ENCODE measurements at regions not wholly inside any gene's neighbourhood (a gene's known extent, or its start where the extent isn't known, plus 50 kb on each side); places are given as distances from the start of the nearest gene placed in this dataset.
A peak's percentile ranks its signal among the peaks of the same experiment; 100 is the strongest.
"Not testable (repeated sequence)": the region's sequence is repeated elsewhere in the genome, so short reads cannot be mapped to it uniquely, and the experiment has no call there.

DNA sequence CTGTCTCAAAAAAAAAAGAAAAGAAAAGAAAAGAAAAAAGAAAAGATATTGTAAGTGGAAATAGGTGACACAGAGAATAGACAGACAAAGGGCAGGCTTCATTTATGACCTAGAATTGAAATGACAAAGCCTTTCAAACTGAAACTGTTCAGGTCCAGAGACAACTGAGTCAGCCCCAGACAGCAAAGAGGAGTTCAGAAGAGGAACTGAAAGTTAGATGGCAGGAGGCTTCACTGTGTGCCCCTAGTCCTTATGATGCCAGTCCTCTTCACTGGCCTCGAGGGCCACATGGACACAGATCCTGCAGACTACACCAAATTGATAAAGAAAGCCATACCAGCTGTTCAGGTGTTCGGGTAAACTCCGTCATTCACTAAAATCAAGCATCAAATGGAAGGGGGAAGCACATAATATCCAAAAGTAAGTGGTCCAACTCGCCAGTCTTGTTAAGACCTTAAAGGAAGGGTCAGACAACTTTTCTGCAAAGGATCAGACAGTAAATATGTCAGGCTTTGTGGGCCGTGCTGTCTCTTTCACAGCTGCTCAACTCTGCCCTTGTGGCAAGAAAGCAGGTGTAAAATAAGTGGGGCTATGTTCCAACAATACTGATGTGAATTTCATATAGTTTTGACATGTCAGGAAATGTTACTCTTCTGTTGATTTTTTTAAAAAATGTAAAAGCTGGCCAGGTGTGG, 231.9 kb upstream of the MGAT5 start:
- peak; percentile 56 for DNase-seq (ENCODE audit: low spot score)

DNA sequence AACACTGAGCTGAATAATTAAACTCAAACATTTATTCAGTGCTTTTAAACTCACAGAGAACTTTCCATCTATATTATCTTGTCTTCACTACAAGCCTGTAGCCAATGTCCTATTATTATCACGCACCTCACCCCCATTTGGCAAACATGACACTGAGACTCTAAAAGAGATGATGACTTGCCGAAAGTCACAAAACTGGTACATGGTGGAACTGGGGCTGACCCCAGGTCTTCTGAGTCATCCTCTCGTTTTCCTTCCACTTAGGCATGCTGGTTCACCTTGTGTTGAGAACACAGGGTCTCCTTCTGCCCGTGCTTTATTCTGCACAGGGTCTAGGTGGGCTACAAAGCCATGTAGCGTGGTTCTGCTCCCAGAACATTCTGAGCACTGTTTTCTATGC, 230.0 kb upstream of the MGAT5 start:
- DNase-seq (ENCODE audit: low spot score): no peak

DNA sequence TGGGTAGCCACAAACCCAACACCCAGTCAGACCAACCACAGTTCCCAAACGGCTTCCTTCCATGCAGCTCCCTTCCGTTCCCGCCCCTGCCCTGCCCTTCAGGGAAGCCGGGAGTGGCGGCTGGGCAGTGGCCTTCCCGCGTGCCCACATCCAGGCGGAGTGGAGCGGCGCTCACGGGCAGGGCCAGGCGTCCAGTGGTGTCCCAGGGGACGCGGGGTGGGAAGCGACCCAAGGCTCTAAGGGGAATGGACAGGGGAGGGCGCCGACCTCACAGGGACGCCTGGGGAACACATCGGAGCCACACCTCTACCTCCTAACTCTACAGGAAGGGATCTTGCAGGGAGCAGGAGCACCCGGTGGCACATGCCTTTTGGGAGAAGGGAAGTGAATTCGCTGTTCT, 225.9 kb upstream of the MGAT5 start:
- no peak for DNase-seq (ENCODE audit: low spot score)

DNA sequence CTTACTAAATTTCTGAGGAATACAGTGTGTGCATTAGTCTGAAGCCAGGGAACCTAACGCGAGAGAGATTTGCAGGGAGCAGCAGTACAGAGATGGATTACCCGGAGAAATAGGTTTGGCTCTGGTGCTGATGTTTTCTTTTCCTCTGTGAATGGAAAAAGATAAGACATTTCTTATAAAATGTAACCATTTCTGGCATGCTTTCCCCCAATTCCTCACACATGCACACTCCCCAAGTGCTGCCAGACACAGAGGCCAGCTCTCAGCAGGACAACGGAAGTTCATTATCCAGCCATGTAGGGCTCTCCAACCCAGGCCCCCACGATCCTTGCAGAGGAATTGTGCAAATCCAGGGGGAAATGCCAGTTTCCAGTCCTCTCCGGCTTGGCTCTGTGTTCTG, 224.5 kb upstream of the MGAT5 start:
- DNase-seq (ENCODE audit: low spot score): no peak

DNA sequence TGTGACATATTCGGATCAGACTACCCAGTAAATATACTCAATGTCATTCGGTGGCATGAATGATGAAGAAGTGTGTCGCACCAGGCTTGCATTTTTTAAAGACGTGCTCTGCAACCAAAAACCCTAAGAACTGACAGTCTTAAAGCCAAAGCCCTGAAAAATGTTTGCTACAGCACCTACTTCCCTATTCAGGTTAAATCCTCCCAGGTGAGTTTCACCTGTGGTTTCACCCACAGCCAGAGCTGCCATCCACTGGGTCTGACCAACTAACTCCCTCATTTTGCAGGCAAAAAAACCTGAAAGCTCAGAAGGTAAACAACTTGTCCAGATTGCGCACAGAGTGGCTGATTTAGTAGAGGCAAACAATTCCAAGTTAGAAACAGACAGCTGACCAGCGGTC, 222.3 kb upstream of the MGAT5 start:
- no peak for DNase-seq (ENCODE audit: low spot score)

GRCh38 chr2:134035605-134036370, 218.1 kb upstream of the MGAT5 start:
- no peak for DNase-seq (ENCODE audit: low spot score)

GRCh38 chr2:134039912-134040581, 213.8 kb upstream of the MGAT5 start:
- DNase-seq (ENCODE audit: low spot score): no peak

GRCh38 chr2:134040626-134041172, 213.2 kb upstream of the MGAT5 start:
- DNase-seq (ENCODE audit: low spot score): not testable (repeated sequence)

DNA sequence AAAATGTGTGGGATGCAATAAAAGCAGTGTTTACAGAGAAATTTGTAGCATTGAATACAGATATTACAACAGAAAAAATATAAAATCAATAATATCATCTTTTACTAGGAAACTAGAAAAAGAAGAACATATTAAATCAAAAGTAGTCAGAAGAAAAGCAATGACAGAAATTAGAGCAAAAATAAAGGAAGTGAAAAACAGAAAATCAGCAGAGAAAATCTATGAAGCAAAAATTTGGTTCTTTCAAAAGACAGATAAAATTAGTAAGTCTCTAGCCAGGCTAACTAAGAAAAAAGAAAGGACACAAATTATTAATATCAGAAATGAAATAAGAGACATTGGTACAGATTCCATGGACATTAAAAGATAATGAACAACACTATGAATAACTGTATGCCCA, 212.0 kb upstream of the MGAT5 start:
- DNase-seq (ENCODE audit: low spot score): peak; percentile 16

GRCh38 chr2:134043028-134043427, 210.8 kb upstream of the MGAT5 start:
- not testable (repeated sequence) for DNase-seq (ENCODE audit: low spot score)

DNA sequence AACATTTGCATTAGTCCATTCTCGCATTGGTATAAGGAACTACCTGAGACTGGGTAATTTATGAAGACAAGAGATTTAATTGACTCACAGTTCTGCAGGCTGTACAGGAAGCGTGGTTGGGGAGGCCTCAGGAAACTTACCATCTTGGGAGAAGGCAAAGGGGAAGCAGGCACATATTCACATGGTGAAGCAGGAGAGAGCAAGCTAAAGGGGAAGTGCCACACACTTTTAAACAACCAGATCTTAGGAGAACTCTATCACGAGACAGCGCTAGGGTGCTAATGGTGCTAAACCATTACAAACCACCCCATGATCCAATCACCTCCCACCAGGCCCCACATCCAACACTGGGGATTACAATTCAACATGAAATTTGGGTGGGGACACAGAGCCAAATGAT, 201.7 kb upstream of the MGAT5 start:
- DNase-seq (ENCODE audit: low spot score): no peak

DNA sequence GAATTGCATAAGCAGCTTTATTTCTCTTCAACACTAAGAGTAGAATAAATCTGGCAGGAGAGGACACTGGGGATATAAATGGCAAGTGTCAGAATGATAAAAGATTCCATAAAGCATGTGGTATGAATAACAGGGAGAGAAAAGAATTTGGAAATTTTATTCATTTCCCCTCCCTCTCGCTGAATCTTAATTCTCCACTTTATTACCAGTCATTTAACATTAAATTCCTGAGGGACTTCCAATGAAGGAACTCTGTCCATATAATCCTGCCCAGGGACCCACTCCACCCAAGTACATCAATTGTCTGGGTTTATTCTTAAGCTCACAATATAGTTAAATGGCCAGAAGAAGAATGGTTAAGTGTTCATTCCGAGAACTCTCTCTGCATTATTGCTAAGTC, 197.7 kb upstream of the MGAT5 start:
- no peak for DNase-seq (ENCODE audit: low spot score)

DNA sequence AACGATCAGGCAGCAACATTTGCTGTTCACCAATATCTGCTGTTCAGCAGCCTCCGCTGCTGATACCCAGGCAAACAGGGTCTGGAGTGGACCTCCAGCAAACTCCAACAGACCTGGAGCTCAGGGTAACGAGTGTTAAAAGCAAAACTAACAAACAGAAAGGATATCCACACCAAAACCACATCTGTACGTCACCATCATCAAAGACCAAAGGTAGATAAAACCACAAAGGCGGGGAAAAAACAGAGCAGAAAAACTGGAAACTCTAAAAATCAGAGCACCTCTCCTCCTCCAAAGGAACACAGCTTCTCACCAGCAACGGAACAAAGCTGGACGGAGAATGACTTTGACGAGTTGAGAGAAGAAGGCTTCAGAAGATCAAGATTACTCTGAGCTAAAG, 192.8 kb upstream of the MGAT5 start:
- DNase-seq (ENCODE audit: low spot score): not testable (repeated sequence)

DNA sequence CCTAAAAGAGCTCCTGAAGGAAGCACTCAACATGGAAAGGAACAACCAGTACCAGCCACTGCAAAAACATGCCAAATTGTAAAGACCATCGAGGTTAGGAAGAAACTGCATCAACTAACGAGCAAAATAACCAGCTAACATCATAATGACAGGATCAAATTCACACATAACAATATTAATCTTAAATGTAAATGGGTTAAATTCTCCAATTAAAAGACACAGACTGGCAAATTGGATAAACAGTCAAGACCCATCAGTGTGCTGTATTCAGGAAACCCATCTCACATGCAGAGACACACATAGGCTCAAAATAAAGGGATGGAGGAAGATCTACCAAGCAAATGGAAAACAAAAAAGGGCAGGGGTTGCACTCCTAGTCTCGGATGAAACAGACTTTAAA, 191.6 kb upstream of the MGAT5 start:
- not testable (repeated sequence) for DNase-seq (ENCODE audit: low spot score)

DNA sequence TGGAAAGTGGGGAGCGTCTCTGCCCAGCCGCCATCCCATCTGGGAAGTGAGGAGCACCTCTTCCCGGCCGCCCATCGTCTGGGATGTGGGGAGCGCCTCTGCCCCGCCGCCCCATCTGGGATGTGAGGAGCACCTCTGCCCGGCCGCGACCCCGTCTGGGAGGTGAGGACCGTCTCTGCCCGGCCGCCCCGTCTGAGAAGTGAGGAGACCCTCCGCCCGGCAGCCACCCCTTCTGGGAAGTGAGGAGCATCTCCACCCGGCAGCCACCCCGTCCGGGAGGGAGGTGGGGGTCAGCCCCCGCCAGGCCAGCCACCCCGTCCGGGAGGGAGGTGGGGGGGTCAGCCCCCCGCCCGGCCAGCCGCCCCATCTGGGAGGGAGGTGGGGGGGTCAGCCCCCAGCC, 190.0 kb upstream of the MGAT5 start:
- DNase-seq (ENCODE audit: low spot score): not testable (repeated sequence)

GRCh38 chr2:134070281-134070741, 183.6 kb upstream of the MGAT5 start:
- no peak for DNase-seq (ENCODE audit: low spot score)

DNA sequence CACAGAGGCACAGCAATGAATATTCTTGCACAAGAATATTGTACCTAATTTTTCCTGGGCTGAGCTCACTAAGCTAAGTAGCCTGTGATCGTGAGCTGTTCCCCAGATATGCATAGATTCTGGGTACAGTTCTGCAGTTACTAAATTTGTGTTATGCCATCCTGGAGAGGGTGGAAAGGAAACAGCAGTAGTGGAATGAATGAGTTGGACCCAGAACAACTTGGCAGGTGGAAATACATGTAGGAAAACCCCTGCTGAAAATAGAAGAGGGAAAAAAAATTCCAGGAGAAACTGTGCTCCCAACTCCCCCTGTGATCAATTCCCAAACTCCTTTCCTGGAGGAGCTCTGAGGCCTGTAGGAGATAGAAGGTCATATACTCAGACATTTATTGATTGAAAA, 181.5 kb upstream of the MGAT5 start:
- no peak for DNase-seq (ENCODE audit: low spot score)

DNA sequence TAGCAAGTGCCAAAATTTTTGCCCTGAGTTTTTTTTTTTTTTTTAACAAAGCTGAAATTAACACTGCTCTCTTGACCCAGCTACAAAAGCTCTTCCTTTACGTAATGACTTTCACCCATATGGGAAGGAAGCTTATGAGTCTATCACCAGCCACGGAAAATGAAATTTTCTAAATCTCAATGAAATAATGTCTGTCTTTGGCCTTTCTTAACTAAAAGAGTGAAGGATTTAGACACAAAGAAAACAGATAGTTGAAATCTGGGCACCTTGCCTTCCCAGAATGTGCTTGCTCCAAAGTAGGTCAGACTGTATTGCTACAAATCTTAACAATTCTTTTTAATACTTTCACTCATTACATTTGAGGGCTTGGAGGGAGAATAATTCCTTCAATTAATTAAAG, 180.8 kb upstream of the MGAT5 start:
- DNase-seq (ENCODE audit: low spot score): no peak

- DNase-seq (ENCODE audit: low spot score): no peak
Measured at GRCh38 chr2:134074619-134075018, 179.3 kb upstream of the MGAT5 start.

GRCh38 chr2:134075204-134075603, 178.7 kb upstream of the MGAT5 start:
- DNase-seq (ENCODE audit: low spot score): no peak

DNA sequence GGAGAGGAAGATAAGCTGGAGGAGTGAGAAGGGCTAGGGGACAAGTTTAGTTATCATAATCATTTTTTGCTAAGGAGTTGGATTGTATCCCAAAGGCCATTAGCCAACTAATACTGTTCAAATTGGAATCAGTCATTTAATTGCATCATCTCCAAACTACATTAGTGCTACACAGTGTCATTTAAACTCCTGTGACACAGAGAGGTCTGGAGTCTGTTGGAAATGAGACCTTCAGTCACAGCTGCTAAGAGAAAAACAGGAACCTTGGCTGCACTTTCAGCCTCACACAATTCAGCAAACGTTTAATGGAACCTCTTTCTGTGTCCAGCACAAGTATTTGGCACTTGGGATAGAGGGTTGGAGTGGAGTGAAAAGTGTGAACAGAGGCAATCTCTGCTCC, 175.5 kb upstream of the MGAT5 start:
- DNase-seq (ENCODE audit: low spot score): no peak

DNA sequence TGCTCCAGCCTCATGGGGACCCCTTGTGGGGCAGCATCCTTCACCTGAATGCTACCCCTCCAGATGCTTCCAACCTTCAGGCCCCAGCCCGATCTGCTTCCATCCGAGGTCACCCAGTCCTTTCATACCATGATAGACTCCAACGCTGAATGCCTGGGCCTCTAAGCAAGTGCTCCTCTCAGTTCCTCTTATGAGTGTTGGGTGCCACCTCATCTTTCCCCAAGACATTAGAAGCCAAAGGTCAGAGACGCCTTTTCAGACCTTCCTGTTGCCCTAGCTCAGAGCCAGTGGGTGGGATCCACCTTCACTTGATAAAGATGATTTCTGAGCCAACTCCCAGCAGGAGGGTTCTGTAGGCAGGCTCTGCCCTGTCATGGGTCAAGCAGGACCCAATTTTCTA, 174.5 kb upstream of the MGAT5 start:
- DNase-seq (ENCODE audit: low spot score): no peak

Measured in germinal center (tissue), 1 donor.